ENCODE measurements at regions not wholly inside any gene's neighbourhood (a gene's known extent, or its start where the extent isn't known, plus 50 kb on each side); places are given as distances from the start of the nearest gene placed in this dataset.

- in situ Hi-C loops (cut with HindIII; ENCODE audit: low sequenced_read_pairs): no loop called here
Measured at GRCh38 chr9:78778861-78779374, 482.0 kb downstream of the PSAT1 start.

- in situ Hi-C loops (cut with HindIII; ENCODE audit: low sequenced_read_pairs): no loop called here
Measured at GRCh38 chr9:78781681-78782080, 484.8 kb downstream of the PSAT1 start.

- in situ Hi-C loops (cut with HindIII; ENCODE audit: low sequenced_read_pairs): no loop called here
Measured at GRCh38 chr9:78782234-78782633, 485.3 kb downstream of the PSAT1 start.

GRCh38 chr9:78782858-78783257, 485.9 kb downstream of the PSAT1 start:
- in situ Hi-C loops (cut with HindIII; ENCODE audit: low sequenced_read_pairs): no loop called here

- in situ Hi-C loops (cut with HindIII; ENCODE audit: low sequenced_read_pairs): no loop called here
Measured at GRCh38 chr9:78783743-78784142, 486.8 kb downstream of the PSAT1 start.

GRCh38 chr9:78786794-78787193, 489.9 kb downstream of the PSAT1 start:
- in situ Hi-C loops (cut with HindIII; ENCODE audit: low sequenced_read_pairs): no loop called here

- in situ Hi-C loops (cut with HindIII; ENCODE audit: low sequenced_read_pairs): no loop called here
Measured at GRCh38 chr9:78788101-78788500, 491.2 kb downstream of the PSAT1 start.

GRCh38 chr9:78791779-78792178, 494.9 kb downstream of the PSAT1 start:
- in situ Hi-C loops (cut with HindIII; ENCODE audit: low sequenced_read_pairs): no loop called here

GRCh38 chr9:78792745-78793144, 495.8 kb downstream of the PSAT1 start:
- in situ Hi-C loops (cut with HindIII; ENCODE audit: low sequenced_read_pairs): no loop called here

- in situ Hi-C loops (cut with HindIII; ENCODE audit: low sequenced_read_pairs): no loop called here
Measured at GRCh38 chr9:78805771-78806170, 508.8 kb downstream of the PSAT1 start.

GRCh38 chr9:78806492-78807160, 509.7 kb downstream of the PSAT1 start:
- in situ Hi-C loops (cut with HindIII; ENCODE audit: low sequenced_read_pairs): no loop called here

GRCh38 chr9:78807286-78807685, 510.4 kb downstream of the PSAT1 start:
- in situ Hi-C loops (cut with HindIII; ENCODE audit: low sequenced_read_pairs): no loop called here

- in situ Hi-C loops (cut with HindIII; ENCODE audit: low sequenced_read_pairs): no loop called here
Measured at GRCh38 chr9:78808048-78808447, 511.1 kb downstream of the PSAT1 start.

GRCh38 chr9:78811622-78812276, 514.8 kb downstream of the PSAT1 start:
- in situ Hi-C loops (cut with HindIII; ENCODE audit: low sequenced_read_pairs): no loop called here

GRCh38 chr9:78812665-78813064, 515.7 kb downstream of the PSAT1 start:
- in situ Hi-C loops (cut with HindIII; ENCODE audit: low sequenced_read_pairs): no loop called here

GRCh38 chr9:78813602-78814180, 516.8 kb downstream of the PSAT1 start:
- in situ Hi-C loops (cut with HindIII; ENCODE audit: low sequenced_read_pairs): no loop called here

- in situ Hi-C loops (cut with HindIII; ENCODE audit: low sequenced_read_pairs): no loop called here
Measured at GRCh38 chr9:78821126-78821822, 524.3 kb downstream of the PSAT1 start.

GRCh38 chr9:78826527-78826926, 529.6 kb downstream of the PSAT1 start:
- in situ Hi-C loops (cut with HindIII; ENCODE audit: low sequenced_read_pairs): no loop called here

GRCh38 chr9:78828521-78828920, 531.6 kb downstream of the PSAT1 start:
- in situ Hi-C loops (cut with HindIII; ENCODE audit: low sequenced_read_pairs): no loop called here

GRCh38 chr9:78830301-78830700, 533.4 kb downstream of the PSAT1 start:
- in situ Hi-C loops (cut with HindIII; ENCODE audit: low sequenced_read_pairs): no loop called here

GRCh38 chr9:78831726-78832125, 534.8 kb downstream of the PSAT1 start:
- in situ Hi-C loops (cut with HindIII; ENCODE audit: low sequenced_read_pairs): no loop called here

Measured in endothelial cell of hepatic sinusoid (primary cell).